GM12873 (cell line): ENCODE measurements at regions not wholly inside any gene's neighbourhood (a gene's known extent, or its start where the extent isn't known, plus 50 kb on each side); places are given as distances from the start of the nearest gene placed in this dataset.

ENCODE experiments used
- CTCF ChIP-seq: IDR thresholded peaks from 2 replicates; pipeline ENCODE4 v1.5.1; 2012; ENCODE audit warnings: low read depth, mild to moderate bottlenecking, moderate library complexity, low read length, control low read depth; ENCODE audit not compliant: insufficient read depth; ENCODE audit errors: missing control alignments

- no peak for TF ChIP-seq CTCF
Observed at GRCh38 chr7:16271990-16272665, 149.2 kb downstream of the CRPPA start.

GRCh38 chr7:16271355-16271915, 149.9 kb downstream of the CRPPA start:
- TF ChIP-seq CTCF = no peak

- no peak for TF ChIP-seq CTCF
Observed at GRCh38 chr7:16270844-16271243, 150.5 kb downstream of the CRPPA start.

GRCh38 chr7:16268821-16269768, 152.2 kb downstream of the CRPPA start:
- TF ChIP-seq CTCF = no peak

GRCh38 chr7:16267953-16268820, 153.2 kb downstream of the CRPPA start:
- TF ChIP-seq CTCF = no peak

GRCh38 chr7:16266877-16267276, 154.5 kb downstream of the CRPPA start:
- TF ChIP-seq CTCF = no peak
